Hepatocyte (in vitro differentiated cells): ENCODE measurements at regions not wholly inside any gene's neighbourhood (a gene's known extent, or its start where the extent isn't known, plus 50 kb on each side); places are given as distances from the start of the nearest gene placed in this dataset.

ENCODE experiments used
- CTCF ChIP-seq: fragments of 200-600 bp; sonication (generic); IDR thresholded peaks from 2 replicates; pipeline ENCODE4 v1.5.1; 2016; ENCODE audit warnings: antibody characterized with exemption, mild to moderate bottlenecking; ENCODE audit not compliant: poor library complexity
- EZH2 ChIP-seq: fragments of 200-600 bp; sonication (generic); IDR thresholded peaks from 2 replicates; pipeline ENCODE4 v1.6.1; 2016; ENCODE audit warnings: antibody characterized with exemption, mild to moderate bottlenecking, borderline replicate concordance
- EZH2phosphoT487 ChIP-seq: fragments of 200-600 bp; sonication (generic); IDR thresholded peaks from one replicate; pipeline ENCODE4 v1.6.1; 2018; ENCODE audit warnings: antibody characterized with exemption, mild to moderate bottlenecking, low read depth, moderate library complexity; ENCODE audit not compliant: unreplicated experiment, severe bottlenecking

- TF ChIP-seq CTCF (no peak), EZH2 (no peak), EZH2phosphoT487 (no peak)
Measured at GRCh38 chr5:126099077-126099476, 324.1 kb upstream of the GRAMD2B start.
